ENCODE measurements at regions not wholly inside any gene's neighbourhood (a gene's known extent, or its start where the extent isn't known, plus 50 kb on each side); places are given as distances from the start of the nearest gene placed in this dataset.

DNA sequence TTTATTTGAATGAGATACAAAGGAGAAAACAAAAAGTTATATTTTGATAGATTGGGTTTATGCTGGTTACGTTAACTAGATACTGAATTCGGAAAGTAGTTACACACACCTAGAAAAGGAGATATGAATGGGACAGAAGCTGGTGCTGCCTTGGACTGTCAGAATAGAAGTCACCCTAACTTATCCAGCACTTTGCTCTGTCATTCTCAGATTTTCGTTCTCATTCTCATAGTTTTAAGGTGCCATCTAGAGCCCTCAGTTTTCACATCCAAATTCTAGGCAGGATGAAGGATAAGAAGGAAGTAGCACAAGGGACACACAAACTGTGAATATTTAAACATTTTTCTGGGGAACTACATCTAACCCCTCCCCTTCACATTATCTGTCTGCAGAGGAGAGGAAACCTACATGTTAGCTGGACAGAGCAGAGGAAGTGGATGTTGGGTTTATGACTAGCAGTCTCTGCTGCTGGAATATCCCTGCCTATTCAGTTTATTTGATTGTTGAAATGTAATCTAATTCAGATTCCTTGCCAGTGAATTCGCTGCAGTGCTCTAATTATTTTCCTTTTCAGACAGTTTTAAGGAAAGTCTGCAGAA is 521.9 kb downstream of the FAT4 start:
- TF ChIP-seq, protein P1, sequence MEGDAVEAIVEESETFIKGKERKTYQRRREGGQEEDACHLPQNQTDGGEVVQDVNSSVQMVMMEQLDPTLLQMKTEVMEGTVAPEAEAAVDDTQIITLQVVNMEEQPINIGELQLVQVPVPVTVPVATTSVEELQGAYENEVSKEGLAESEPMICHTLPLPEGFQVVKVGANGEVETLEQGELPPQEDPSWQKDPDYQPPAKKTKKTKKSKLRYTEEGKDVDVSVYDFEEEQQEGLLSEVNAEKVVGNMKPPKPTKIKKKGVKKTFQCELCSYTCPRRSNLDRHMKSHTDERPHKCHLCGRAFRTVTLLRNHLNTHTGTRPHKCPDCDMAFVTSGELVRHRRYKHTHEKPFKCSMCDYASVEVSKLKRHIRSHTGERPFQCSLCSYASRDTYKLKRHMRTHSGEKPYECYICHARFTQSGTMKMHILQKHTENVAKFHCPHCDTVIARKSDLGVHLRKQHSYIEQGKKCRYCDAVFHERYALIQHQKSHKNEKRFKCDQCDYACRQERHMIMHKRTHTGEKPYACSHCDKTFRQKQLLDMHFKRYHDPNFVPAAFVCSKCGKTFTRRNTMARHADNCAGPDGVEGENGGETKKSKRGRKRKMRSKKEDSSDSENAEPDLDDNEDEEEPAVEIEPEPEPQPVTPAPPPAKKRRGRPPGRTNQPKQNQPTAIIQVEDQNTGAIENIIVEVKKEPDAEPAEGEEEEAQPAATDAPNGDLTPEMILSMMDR (IDR thresholded peaks at IDR 0.05) = no peak
- no peak for TF ChIP-seq POLR2A (IDR thresholded peaks at IDR 0.05)
